Stimulated activated CD8-positive, alpha-beta memory T cell treated with anti-CD3 and anti-CD28 coated beads, Interleukin-15, amount 100 ng/mL, for 24 hours (primary cell): ENCODE measurements at regions not wholly inside any gene's neighbourhood (a gene's known extent, or its start where the extent isn't known, plus 50 kb on each side); places are given as distances from the start of the nearest gene placed in this dataset.
"Not testable (repeated sequence)": the region's sequence is repeated elsewhere in the genome, so short reads cannot be mapped to it uniquely, and the experiment has no call there.

Experiments used
- DNase-seq: peaks from one replicate; pipeline ENCODE4 v3.0.0-alpha.2; 2020; ENCODE audit warnings: low read depth

- not testable (repeated sequence) for DNase-seq
Measured at GRCh38 chr1:143764831-143765230, 207.0 kb downstream of the FAM72C start.

GRCh38 chr1:143760366-143760765 is 211.4 kb downstream of the FAM72C start:
- DNase-seq = not testable (repeated sequence)

GRCh38 chr1:143755961-143756360 is 215.8 kb downstream of the FAM72C start:
- not testable (repeated sequence) for DNase-seq

- DNase-seq = no peak
Measured at GRCh38 chr1:143748906-143749305, 222.9 kb downstream of the FAM72C start.

GRCh38 chr1:143736562-143736961 is 235.2 kb downstream of the FAM72C start:
- no peak for DNase-seq

GRCh38 chr1:143735764-143736461 is 235.9 kb downstream of the FAM72C start:
- DNase-seq = no peak

GRCh38 chr1:143734261-143734660 is 237.5 kb downstream of the FAM72C start:
- not testable (repeated sequence) for DNase-seq

- DNase-seq = not testable (repeated sequence)
Measured at GRCh38 chr1:143730890-143731289, 240.9 kb downstream of the FAM72C start.

- DNase-seq = not testable (repeated sequence)
Measured at GRCh38 chr1:143729449-143730111, 242.2 kb downstream of the FAM72C start.

GRCh38 chr1:143728802-143729448 is 242.9 kb downstream of the FAM72C start:
- not testable (repeated sequence) for DNase-seq

GRCh38 chr1:143727263-143727662 is 244.5 kb downstream of the FAM72C start:
- no peak for DNase-seq

GRCh38 chr1:143721024-143721373 is 250.8 kb downstream of the FAM72C start:
- DNase-seq = no peak

- DNase-seq = no peak
Measured at GRCh38 chr1:143720087-143721023, 251.4 kb downstream of the FAM72C start.

GRCh38 chr1:143718524-143718923 is 253.3 kb downstream of the FAM72C start:
- no peak for DNase-seq

GRCh38 chr1:143718021-143718420 is 253.8 kb downstream of the FAM72C start:
- DNase-seq = no peak

- no peak for DNase-seq
Measured at GRCh38 chr1:143717434-143717833, 254.4 kb downstream of the FAM72C start.

GRCh38 chr1:143714913-143715312 is 256.9 kb downstream of the FAM72C start:
- not testable (repeated sequence) for DNase-seq

- DNase-seq = not testable (repeated sequence)
Measured at GRCh38 chr1:143709606-143710259, 262.1 kb downstream of the FAM72C start.

GRCh38 chr1:143702739-143703138 is 269.0 kb downstream of the FAM72C start:
- not testable (repeated sequence) for DNase-seq

- no peak for DNase-seq
Measured at GRCh38 chr1:143699731-143700130, 272.1 kb downstream of the FAM72C start.

GRCh38 chr1:143699115-143699514 is 272.7 kb downstream of the FAM72C start:
- no peak for DNase-seq
